WERI-Rb-1 (cell line): ENCODE measurements at regions not wholly inside any gene's neighbourhood (a gene's known extent, or its start where the extent isn't known, plus 50 kb on each side); places are given as distances from the start of the nearest gene placed in this dataset.

Source experiments
- DNase-seq: peaks from one replicate; pipeline ENCODE4 v3.0.0-alpha.2; 2020
- H3K27ac ChIP-seq: fragments of 250-450 bp; sonication (Bioruptor Pico); 2 replicates; pipeline ENCODE4 v1.5.1; 2020; ENCODE audit warnings: mild to moderate bottlenecking, moderate library complexity
- H3K27me3 ChIP-seq: fragments of 250-450 bp; sonication (Bioruptor Pico); 2 replicates; pipeline ENCODE4 v1.5.1; 2021; ENCODE audit warnings: mild to moderate bottlenecking, low read depth, moderate library complexity; ENCODE audit not compliant: insufficient read depth, severe bottlenecking
- H3K36me3 ChIP-seq: fragments of 250-450 bp; sonication (Bioruptor Pico); 2 replicates; pipeline ENCODE4 v1.5.1; 2020; ENCODE audit warnings: mild to moderate bottlenecking, moderate library complexity
- H3K4me3 ChIP-seq: 2 replicates; pipeline ENCODE4 v1.5.1; 2011; ENCODE audit warnings: low read depth, mild to moderate bottlenecking, control low read depth, low read length
- H3K9me3 ChIP-seq: fragments of 250-450 bp; sonication (Bioruptor Pico); 2 replicates; pipeline ENCODE4 v1.5.1; 2021; ENCODE audit warnings: mild to moderate bottlenecking, moderate library complexity; ENCODE audit not compliant: severe bottlenecking
- CTCF ChIP-seq: IDR thresholded peaks from 2 replicates; pipeline ENCODE4 v1.5.1; 2011; ENCODE audit warnings: low read depth, mild to moderate bottlenecking, control low read depth, inconsistent platforms, low read length

GRCh38 chr18:37666451-37666850 is 100.9 kb upstream of the CELF4 start:
- no peak for TF ChIP-seq CTCF
- H3K9me3 ChIP-seq = no peaks in the 10 kb centered on the region
- no peak for DNase-seq

GRCh38 chr18:37665346-37665745 is 99.7 kb upstream of the CELF4 start:
- no peaks in the 10 kb centered on the region for H3K27me3 ChIP-seq
- no peaks in the 10 kb centered on the region for H3K36me3 ChIP-seq
- H3K4me3 ChIP-seq = no peak overlapping the region
- no peak for TF ChIP-seq CTCF
- no peak for DNase-seq
- H3K27ac ChIP-seq = no peak overlapping the region
- no peaks in the 10 kb centered on the region for H3K9me3 ChIP-seq

More at GRCh38 chr18:37666451-37666850, 100.9 kb upstream of the CELF4 start:
- Histone ChIP-seq H3K36me3 (no peaks in the 10 kb centered on the region), H3K4me3 (no peak overlapping the region), H3K27me3 (no peaks in the 10 kb centered on the region), H3K27ac (no peak overlapping the region)

GRCh38 chr18:37663446-37663845 is 97.8 kb upstream of the CELF4 start:
- H3K27ac ChIP-seq = peak overlapping the region; percentile 53
- H3K9me3 ChIP-seq = no peaks in the 10 kb centered on the region
- H3K27me3 ChIP-seq = no peaks in the 10 kb centered on the region
- TF ChIP-seq CTCF = no peak
- no peak for DNase-seq
- H3K36me3 ChIP-seq = no peaks in the 10 kb centered on the region
- H3K4me3 ChIP-seq = no peak overlapping the region

GRCh38 chr18:37662546-37663339 is 97.1 kb upstream of the CELF4 start:
- no peak overlapping the region for H3K4me3 ChIP-seq
- DNase-seq = peak; percentile 80
- no peaks in the 10 kb centered on the region for H3K9me3 ChIP-seq
- no peaks in the 10 kb centered on the region for H3K27me3 ChIP-seq
- no peak for TF ChIP-seq CTCF
- H3K36me3 ChIP-seq = no peaks in the 10 kb centered on the region
- H3K27ac ChIP-seq = peak overlapping the region; percentile 53

GRCh38 chr18:37662099-37662498 is 96.5 kb upstream of the CELF4 start:
- no peak for DNase-seq
- Histone ChIP-seq H3K36me3 (no peaks in the 10 kb centered on the region), H3K4me3 (no peak overlapping the region), H3K27ac (no peak overlapping the region), H3K27me3 (no peaks in the 10 kb centered on the region), H3K9me3 (no peaks in the 10 kb centered on the region)
- TF ChIP-seq CTCF = no peak

GRCh38 chr18:37661478-37661877 is 95.9 kb upstream of the CELF4 start:
- DNase-seq = no peak
- TF ChIP-seq CTCF = no peak
- H3K36me3 ChIP-seq = no peaks in the 10 kb centered on the region
- H3K4me3 ChIP-seq = no peak overlapping the region
- no peaks in the 10 kb centered on the region for H3K27me3 ChIP-seq
- H3K27ac ChIP-seq = no peak overlapping the region
- no peaks in the 10 kb centered on the region for H3K9me3 ChIP-seq
